ENCODE measurements at regions not wholly inside any gene's neighbourhood (a gene's known extent, or its start where the extent isn't known, plus 50 kb on each side); places are given as distances from the start of the nearest gene placed in this dataset.

- no peak for TF ChIP-seq ATF2 (IDR thresholded peaks at IDR 0.05; ENCODE audit: low read length)
- no peak for TF ChIP-seq PBX3 (IDR thresholded peaks at IDR 0.05; ENCODE audit: insufficient replicate concordance, low read depth, low read length)
- no peak for TF ChIP-seq BMI1 (IDR thresholded peaks at IDR 0.05; ENCODE audit: borderline replicate concordance)
- TF ChIP-seq E4F1 (IDR thresholded peaks at IDR 0.05; ENCODE audit: borderline replicate concordance, partially characterized antibody), result no peak
- TF ChIP-seq POLR2A (IDR thresholded peaks at IDR 0.05; ENCODE audit: low read depth, low read length), result no peak
Observed at GRCh38 chr10:21056461-21056860, 159.3 kb upstream of the NEBL start (continued).

- Histone ChIP-seq H3K4me3 (no peak overlapping the region), H3K4me2 (ENCODE audit: control insufficient read depth, insufficient read depth) (no peak overlapping the region), H3K4me1 (ENCODE audit: control insufficient read depth, insufficient read depth, low read length) (no peaks in the 10 kb centered on the region), H3K9me3 (replicated peaks; ENCODE audit: control insufficient read depth, insufficient read depth, low read length) (no peaks in the 10 kb centered on the region; the same call in 2 of the 3 replicates), H3K9ac (ENCODE audit: control insufficient read depth, insufficient read depth, low read length) (no peak overlapping the region), H3K27me3 (replicated peaks in 1 of 2; ENCODE audit: control insufficient read depth in 2 of 2, insufficient read depth in 2 of 2, low read length in 1 of 2) (no peaks in the 10 kb centered on the region), H4K20me1 (ENCODE audit: control insufficient read depth, insufficient read depth) (no peaks in the 10 kb centered on the region), H3K36me3 (ENCODE audit: control insufficient read depth in 2 of 2, insufficient read depth in 2 of 2, low read length in 1 of 2) (no peaks in the 10 kb centered on the region), H3K79me2 (ENCODE audit: control insufficient read depth, insufficient read depth, low read length) (no peaks in the 10 kb centered on the region), H3K27ac (ENCODE audit: control insufficient read depth, insufficient read depth) (no peak overlapping the region), H2AFZ (ENCODE audit: control insufficient read depth, low read depth, low read length) (no peak overlapping the region; the same call in 1 of the 2 replicates)
- in situ Hi-C loops (cut with MboI), result no loop called here
- WGBS (ENCODE audit: insufficient coverage, insufficient replicate concordance, low lambda C conversion rate, missing lambda C conversion rate), result 31% methylated on average over 12 of the region's 12 CpGs
- no TSS peak for BruUV-seq (replicated peaks)
- ChIA-PET SMC1A (ENCODE audit: uncharacterized antibody, unreplicated experiment) (interaction anchor here (1.5 kb wide), 1 partner anchor 62 kb away, joined by 3 read pairs; no protein-coding TSS in a partner anchor), POLR2A (no interaction called here), CTCF (no interaction called here), RAD21 (ENCODE audit: unreplicated experiment) (no interaction called here)
- ATAC-seq, result peak; percentile 46
- intact Hi-C loops (cut with micrococcal nuclease; ENCODE audit: unreplicated experiment), result no loop called here
- DNase-seq (ENCODE audit: low read depth, low spot score), result no peak
- no peak for FAIRE-seq
- TF ChIP-seq GABPA (IDR thresholded peaks at IDR 0.05; ENCODE audit: low read depth), result no peak
- no peak for TF ChIP-seq TBL1XR1 (IDR thresholded peaks at IDR 0.05; ENCODE audit: low read depth, low read length)
- no peak for TF ChIP-seq BMI1 (IDR thresholded peaks at IDR 0.05; ENCODE audit: borderline replicate concordance)
- TF ChIP-seq POU2F2 (IDR thresholded peaks at IDR 0.05; ENCODE audit: borderline replicate concordance, low read depth, low read length), result peak; percentile 64; the same call in 2 of the 3 replicates
Observed at GRCh38 chr10:21055339-21056135, 158.4 kb upstream of the NEBL start.
